Astrocyte of the spinal cord (primary cell): ENCODE measurements at regions not wholly inside any gene's neighbourhood (a gene's known extent, or its start where the extent isn't known, plus 50 kb on each side); places are given as distances from the start of the nearest gene placed in this dataset.
A peak's percentile ranks its signal among the peaks of the same experiment; 100 is the strongest.

ENCODE experiments used
- DNase-seq: peaks from one replicate; pipeline ENCODE4 v3.0.0; 2011; ENCODE audit warnings: low read depth, low spot score
- H3K4me3 ChIP-seq: 2 replicates; pipeline ENCODE4 v1.5.1; 2011; ENCODE audit warnings: low read depth, mild to moderate bottlenecking, low read length, moderate library complexity
- in situ Hi-C: cut with HindIII; loops from 2 replicates; pipeline ENCODE4 v1.10.0; 2017; ENCODE audit warnings: low sequenced_read_pairs
- TF ChIP-seq, protein P1 (sequence below): IDR thresholded peaks from 2 replicates; pipeline ENCODE4 v1.5.1; 2012; ENCODE audit warnings: low read depth, mild to moderate bottlenecking, low read length, inconsistent platforms

DNA sequence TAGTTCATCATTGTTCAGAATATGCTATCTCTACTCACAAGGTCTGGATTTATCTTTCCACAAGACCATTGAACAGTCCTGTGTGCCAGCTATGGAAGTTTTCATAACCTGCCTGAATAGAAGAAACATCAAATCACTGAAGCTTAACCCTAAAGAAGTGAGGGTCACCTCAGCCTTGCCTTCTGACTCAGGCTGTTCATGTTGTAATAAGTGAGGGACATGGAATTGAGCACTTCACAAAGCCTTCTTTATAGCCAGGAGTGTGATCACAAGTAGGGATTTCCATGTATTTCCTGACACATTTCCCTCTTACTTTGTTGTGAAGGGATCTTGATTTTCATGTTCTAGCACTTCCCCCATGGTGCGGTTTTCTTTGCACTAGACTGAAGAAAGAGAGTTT lies 577.5 kb upstream of the WWC1 start:
- TF ChIP-seq, protein P1, sequence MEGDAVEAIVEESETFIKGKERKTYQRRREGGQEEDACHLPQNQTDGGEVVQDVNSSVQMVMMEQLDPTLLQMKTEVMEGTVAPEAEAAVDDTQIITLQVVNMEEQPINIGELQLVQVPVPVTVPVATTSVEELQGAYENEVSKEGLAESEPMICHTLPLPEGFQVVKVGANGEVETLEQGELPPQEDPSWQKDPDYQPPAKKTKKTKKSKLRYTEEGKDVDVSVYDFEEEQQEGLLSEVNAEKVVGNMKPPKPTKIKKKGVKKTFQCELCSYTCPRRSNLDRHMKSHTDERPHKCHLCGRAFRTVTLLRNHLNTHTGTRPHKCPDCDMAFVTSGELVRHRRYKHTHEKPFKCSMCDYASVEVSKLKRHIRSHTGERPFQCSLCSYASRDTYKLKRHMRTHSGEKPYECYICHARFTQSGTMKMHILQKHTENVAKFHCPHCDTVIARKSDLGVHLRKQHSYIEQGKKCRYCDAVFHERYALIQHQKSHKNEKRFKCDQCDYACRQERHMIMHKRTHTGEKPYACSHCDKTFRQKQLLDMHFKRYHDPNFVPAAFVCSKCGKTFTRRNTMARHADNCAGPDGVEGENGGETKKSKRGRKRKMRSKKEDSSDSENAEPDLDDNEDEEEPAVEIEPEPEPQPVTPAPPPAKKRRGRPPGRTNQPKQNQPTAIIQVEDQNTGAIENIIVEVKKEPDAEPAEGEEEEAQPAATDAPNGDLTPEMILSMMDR = no peak
- H3K4me3 ChIP-seq = no peak overlapping the region
- DNase-seq = no peak
- in situ Hi-C loops = no loop called here

DNA sequence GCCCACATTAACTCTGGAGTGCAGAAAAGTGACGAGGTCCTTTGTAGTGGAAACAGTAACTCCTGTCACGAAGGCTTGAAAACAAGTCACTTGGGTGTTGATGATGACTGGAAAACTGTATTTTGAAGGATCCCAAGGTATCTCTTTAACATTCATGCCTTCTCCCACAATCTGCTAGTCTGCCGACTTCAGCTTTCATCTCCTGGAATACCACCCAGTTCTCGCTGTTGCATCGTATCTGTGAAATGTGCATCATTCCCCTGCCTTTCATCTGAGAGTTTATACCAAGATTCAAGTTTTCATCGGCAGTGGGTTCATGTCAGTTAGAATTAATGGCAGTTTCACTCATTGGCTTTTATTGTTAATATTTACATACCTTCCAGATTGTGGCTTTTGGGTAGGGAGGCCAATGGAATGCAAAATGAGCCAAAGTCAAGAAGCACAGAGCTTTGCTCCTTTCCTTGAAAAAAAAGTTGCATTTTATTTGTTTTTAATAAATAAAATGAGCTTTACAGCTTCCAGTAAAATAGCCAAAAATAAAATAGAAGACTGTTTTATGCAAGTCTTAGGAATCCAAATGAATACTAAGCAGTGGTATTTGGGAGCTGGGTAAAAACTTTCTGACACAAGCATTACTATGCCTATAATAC lies 575.2 kb upstream of the WWC1 start:
- TF ChIP-seq, protein P1 = no peak
- H3K4me3 ChIP-seq = no peak overlapping the region
- peak; percentile 45 for DNase-seq
- in situ Hi-C loops = no loop called here

DNA sequence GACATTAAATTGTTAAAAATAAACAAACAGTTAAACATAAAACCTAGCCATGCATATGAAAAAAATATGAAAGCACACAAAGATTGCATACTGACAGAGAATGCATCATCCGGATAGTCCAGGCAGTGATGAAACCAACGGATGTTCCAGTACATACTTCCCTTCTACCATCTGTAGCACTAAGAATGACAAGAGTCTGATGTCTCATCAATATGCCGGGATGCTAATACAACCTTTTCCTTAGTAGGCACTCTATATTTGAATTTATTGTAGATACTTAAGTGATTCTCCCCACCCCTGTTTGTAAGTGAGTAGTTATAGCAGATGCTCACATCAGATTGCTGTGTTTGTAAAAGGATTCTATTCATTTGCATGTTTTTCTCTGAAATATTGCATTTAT lies 571.2 kb upstream of the WWC1 start:
- in situ Hi-C loops = no loop called here
- TF ChIP-seq, protein P1 = no peak
- no peak for DNase-seq
- no peak overlapping the region for H3K4me3 ChIP-seq

DNA sequence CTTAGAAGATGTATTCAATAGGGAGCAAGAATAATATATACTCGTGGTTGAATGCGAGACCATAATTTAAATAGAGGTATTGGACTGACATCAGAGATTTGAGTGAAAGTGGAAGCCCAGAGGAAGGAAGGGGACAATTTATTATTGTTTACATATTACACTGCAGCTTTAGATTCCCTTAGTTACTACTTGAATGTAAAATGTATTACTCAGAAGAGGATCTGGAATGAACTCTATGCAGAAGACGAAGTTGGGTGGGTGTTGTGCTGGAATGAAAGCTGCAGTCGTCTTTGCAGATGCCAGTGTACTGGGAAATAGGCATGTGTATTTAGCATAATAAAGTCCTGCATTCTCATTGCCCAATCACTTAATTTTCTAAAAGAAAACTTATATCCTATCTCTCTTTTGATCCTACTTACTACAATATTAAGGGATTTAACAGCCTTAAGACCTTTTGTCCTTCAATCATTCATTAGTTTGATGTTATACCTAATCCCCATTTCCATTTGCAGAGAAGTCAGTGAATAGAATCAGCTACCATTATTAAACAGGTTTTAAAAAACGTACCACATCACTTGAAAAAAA lies 570.7 kb upstream of the WWC1 start:
- H3K4me3 ChIP-seq = no peak overlapping the region
- TF ChIP-seq, protein P1 = no peak
- DNase-seq = peak; percentile 46
- in situ Hi-C loops = no loop called here

DNA sequence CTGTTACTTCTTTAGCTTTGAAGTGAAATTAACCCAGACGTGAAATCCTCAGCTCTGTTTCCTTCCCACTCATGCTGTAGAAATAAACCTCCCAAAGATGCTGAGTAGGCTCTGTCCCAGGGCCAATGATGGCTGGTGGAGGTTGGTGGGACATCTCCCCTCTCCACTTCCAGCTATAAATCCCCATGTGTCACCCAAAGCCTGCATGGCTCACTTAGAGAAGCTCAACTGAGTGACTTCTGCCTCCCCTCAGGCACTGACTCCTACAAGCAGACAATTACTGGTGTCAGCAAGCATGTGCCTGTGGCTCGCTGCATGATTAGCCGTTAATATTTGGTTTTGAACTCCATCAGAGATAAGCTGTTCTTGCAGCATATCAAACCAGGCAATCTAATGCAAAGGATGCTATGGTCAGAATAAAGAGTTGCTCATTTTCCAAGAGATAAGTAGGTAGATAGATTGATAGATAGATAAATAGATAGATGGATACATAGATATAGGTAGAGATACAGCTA lies 569.5 kb upstream of the WWC1 start:
- in situ Hi-C loops = no loop called here
- TF ChIP-seq, protein P1 = no peak
- DNase-seq = no peak
- no peak overlapping the region for H3K4me3 ChIP-seq

DNA sequence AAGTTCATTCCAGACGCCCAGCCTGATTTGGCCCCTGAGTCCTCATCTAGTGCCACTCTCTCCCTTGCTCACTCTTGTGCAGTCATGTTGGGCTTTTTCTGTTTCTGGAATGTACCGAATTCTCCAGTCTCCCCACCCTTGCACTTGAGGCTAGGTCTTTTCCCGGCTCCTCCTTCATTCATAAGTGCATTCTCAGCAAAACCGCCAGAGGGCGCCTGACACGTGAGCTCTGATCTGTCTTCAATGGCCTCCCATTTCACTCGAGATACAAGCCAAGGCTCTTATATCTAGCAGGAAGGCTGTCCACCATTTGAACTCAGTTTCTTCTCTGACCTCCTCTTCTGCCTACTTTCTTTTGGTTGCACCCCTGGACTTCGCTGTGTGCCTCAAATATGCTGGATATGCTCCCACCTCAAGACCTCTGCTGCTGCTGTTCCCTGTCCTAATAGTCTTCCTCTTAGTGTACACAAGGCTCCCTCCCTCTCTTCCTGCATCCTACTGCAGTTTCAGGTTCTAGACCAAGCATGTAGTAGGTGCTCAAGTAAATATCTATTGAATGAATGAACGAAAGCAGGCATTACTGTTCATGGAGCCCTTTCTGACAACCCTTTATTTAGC lies 568.1 kb upstream of the WWC1 start:
- DNase-seq = peak; percentile 82
- H3K4me3 ChIP-seq = no peak overlapping the region
- in situ Hi-C loops = no loop called here
- TF ChIP-seq, protein P1 = peak; percentile 86
